ENCODE measurements at regions not wholly inside any gene's neighbourhood (a gene's known extent, or its start where the extent isn't known, plus 50 kb on each side); places are given as distances from the start of the nearest gene placed in this dataset.

- H3K4me3 Mint-ChIP-seq = no peak overlapping the region
- H3K4me1 Mint-ChIP-seq = no peaks in the 10 kb centered on the region
- no peak for DNase-seq (ENCODE audit: low spot score)
These were observed 164.2 kb downstream of the ACTL7B start for GRCh38 chr9:108691614-108692013.

More at GRCh38 chr9:108691614-108692013, 164.2 kb downstream of the ACTL7B start:
- H3K36me3 ChIP-seq (ENCODE audit: insufficient read depth) = no peaks in the 10 kb centered on the region
- H4K20me1 ChIP-seq (replicated peaks; ENCODE audit: insufficient read depth) = no peaks in the 10 kb centered on the region
- H3K27me3 Mint-ChIP-seq (ENCODE audit: insufficient read depth, low read depth, poor library complexity) = no peaks in the 10 kb centered on the region
- H3K4me2 ChIP-seq = no peak overlapping the region
- TF ChIP-seq ETS1 (IDR thresholded peaks at IDR 0.05) (no peak), STAT1 (IDR thresholded peaks at IDR 0.05; ENCODE audit: unreplicated experiment) (no peak), CTCF (conservative IDR thresholded peaks at IDR 0.05; ENCODE audit: low read depth in 2 of 2) (no peak), POLR2AphosphoS5 (IDR thresholded peaks at IDR 0.05; ENCODE audit: low read depth) (no peak), JUNB (IDR thresholded peaks at IDR 0.05; ENCODE audit: unreplicated experiment) (no peak), REST (IDR thresholded peaks at IDR 0.05; ENCODE audit: unreplicated experiment) (no peak), ZNF114 (CRISPR knock-in tag; IDR thresholded peaks at IDR 0.05) (no peak), ZNF331 (CRISPR knock-in tag; IDR thresholded peaks at IDR 0.05; ENCODE audit: low read depth) (no peak), CREB1 (CRISPR knock-in tag; IDR thresholded peaks at IDR 0.05; ENCODE audit: low read depth) (no peak), NANOG (IDR thresholded peaks at IDR 0.05; ENCODE audit: borderline replicate concordance) (no peak), EZH2phosphoT487 (IDR thresholded peaks at IDR 0.05; ENCODE audit: unreplicated experiment) (no peak), ZNF462 (CRISPR knock-in tag; IDR thresholded peaks at IDR 0.05) (no peak), EZH2 (IDR thresholded peaks at IDR 0.05; ENCODE audit: low read depth, unreplicated experiment) (no peak)
- no peak for ATAC-seq
- H3K9me3 Mint-ChIP-seq = peaks cover 13% of the 10 kb centered on the region; the same call in 2 of the 3 replicates
- no peaks in the 10 kb centered on the region for H3K79me2 ChIP-seq (replicated peaks; ENCODE audit: insufficient read depth)
- no peak overlapping the region for H3K4me3 ChIP-seq
- no peak overlapping the region for H2AFZ ChIP-seq
- no peak overlapping the region for H3K27ac Mint-ChIP-seq
- H3K36me3 Mint-ChIP-seq (ENCODE audit: low read depth) = peaks cover 5% of the 10 kb centered on the region; the same call in 1 of the 3 replicates
- no peak overlapping the region for H3K27ac ChIP-seq (ENCODE audit: low read depth)
- no peaks in the 10 kb centered on the region for H3K9me2 ChIP-seq (ENCODE audit: insufficient read depth)
- H3K27me3 ChIP-seq (ENCODE audit: insufficient read depth) = no peaks in the 10 kb centered on the region
- H3F3A ChIP-seq (replicated peaks; ENCODE audit: low read depth) = no peaks in the 10 kb centered on the region
- no peaks in the 10 kb centered on the region for H3K4me1 ChIP-seq (ENCODE audit: insufficient read depth)

Data from GM23338 (cell line).